IMR-90 (cell line): ENCODE measurements at regions not wholly inside any gene's neighbourhood (a gene's known extent, or its start where the extent isn't known, plus 50 kb on each side); places are given as distances from the start of the nearest gene placed in this dataset.

Experiments
- ATAC-seq: fragments of 200-7000 bp; cut with Tn5 transposase; 2 replicates; pipeline ENCODE4 v1.9.1; 2020; ENCODE audit warnings: low read depth, mild to moderate bottlenecking, moderate library complexity
- BruUV-seq: library from RNA; stranded (reverse); fragments of 400-500 nt; replicated peaks from 2 replicates; lab custom pipeline; 2021; lab: Mats Ljungman, UMichigan
- CTCF ChIA-PET: fragments of 300-600 bp; formaldehyde crosslinking; extraction: SDS; loops from one replicate; lab custom pipeline; 2021; ENCODE audit warnings: antibody characterized with exemption; lab: Yijun Ruan, JAX
- POLR2A ChIA-PET: fragments of 300-600 bp; sonication (Branson Sonifier 250); formaldehyde crosslinking; loops from one replicate; lab custom pipeline; 2022; ENCODE audit warnings: antibody characterized with exemption; ENCODE audit not compliant: unreplicated experiment; lab: Charles Lee
- DNase-seq: peaks from one replicate; pipeline ENCODE4 v3.0.0; 2013
- H2AFZ ChIP-seq: replicated peaks from 2 replicates; pipeline ENCODE3; 2013; ENCODE audit warnings: low read length, mild to moderate bottlenecking; ENCODE audit not compliant: poor library complexity
- H2AK5ac ChIP-seq: 2 replicates; pipeline ENCODE4 v1.6.1; 2013; ENCODE audit warnings: low read depth, low read length, inconsistent platforms
- H2AK9ac ChIP-seq: replicated peaks from 2 replicates; pipeline ENCODE3; 2013; ENCODE audit warnings: mild to moderate bottlenecking, low read depth, low read length, moderate library complexity; ENCODE audit not compliant: poor library complexity
- H2BK120ac ChIP-seq: 2 replicates; pipeline ENCODE4 v1.6.1; 2013; ENCODE audit warnings: low read depth, low read length, inconsistent platforms
- H2BK15ac ChIP-seq: 3 replicates; pipeline ENCODE4 v1.6.1; 2013; ENCODE audit warnings: low read depth, low read length, inconsistent platforms
- H2BK20ac ChIP-seq: 2 replicates; pipeline ENCODE4 v1.6.1; 2013; ENCODE audit warnings: low read depth, mild to moderate bottlenecking, inconsistent platforms, low read length, moderate library complexity
- H2BK5ac ChIP-seq: 2 replicates; pipeline ENCODE4 v1.6.1; 2013; ENCODE audit warnings: mild to moderate bottlenecking, low read depth, low read length, inconsistent platforms; ENCODE audit not compliant: poor library complexity, severe bottlenecking
- H3K14ac ChIP-seq: replicated peaks from 2 replicates; pipeline ENCODE4 v1.6.1; 2013; ENCODE audit warnings: low read depth, low read length, inconsistent platforms
- H3K18ac ChIP-seq: 2 replicates; pipeline ENCODE4 v1.6.1; 2013; ENCODE audit warnings: low read depth, low read length, control low read depth
- H3K23ac ChIP-seq: 2 replicates; pipeline ENCODE4 v1.6.1; 2013; ENCODE audit warnings: low read depth, low read length, inconsistent platforms
- H3K27ac ChIP-seq: 2 replicates; pipeline ENCODE4 v1.5.1; 2013; ENCODE audit warnings: mild to moderate bottlenecking, control low read depth, low read length; ENCODE audit not compliant: insufficient read depth
- H3K27me3 ChIP-seq: 2 replicates; pipeline ENCODE4 v1.6.1; 2013; ENCODE audit warnings: low read length; ENCODE audit not compliant: control insufficient read depth, insufficient read depth
- H3K36me3 ChIP-seq: 2 replicates; pipeline ENCODE4 v1.6.1; 2013; ENCODE audit warnings: low read length, mixed read lengths; ENCODE audit not compliant: control insufficient read depth, insufficient read depth
- H3K4ac ChIP-seq: 2 replicates; pipeline ENCODE4 v1.6.1; 2013; ENCODE audit warnings: low read depth, low read length, inconsistent platforms
- H3K4me1 ChIP-seq: 2 replicates; pipeline ENCODE4 v1.6.1; 2013; ENCODE audit warnings: low read length, mixed read lengths; ENCODE audit not compliant: control insufficient read depth, insufficient read depth
- H3K4me2 ChIP-seq: 2 replicates; pipeline ENCODE4 v1.6.1; 2013; ENCODE audit warnings: low read depth, mild to moderate bottlenecking, control low read depth, low read length, moderate library complexity
- H3K4me3 ChIP-seq: 2 replicates; pipeline ENCODE4 v1.5.1; 2013; ENCODE audit warnings: low read depth, mild to moderate bottlenecking, control low read depth, low read length, moderate library complexity; ENCODE audit not compliant: insufficient read depth
- H3K56ac ChIP-seq: 2 replicates; pipeline ENCODE4 v1.6.1; 2013; ENCODE audit warnings: low read length, inconsistent platforms; ENCODE audit not compliant: insufficient read depth; ENCODE audit errors: extremely low read depth
- H3K79me1 ChIP-seq, 2 experiments: 2 replicates each; pipeline ENCODE4 v1.6.1; 2013; ENCODE audit warnings: low read length in 2 of 2, inconsistent platforms in 1 of 2, low read depth in 1 of 2
- H3K9ac ChIP-seq: 2 replicates; pipeline ENCODE4 v1.6.1; 2013; ENCODE audit warnings: low read depth, low read length, control low read depth
- H3K9me1 ChIP-seq: 2 replicates; pipeline ENCODE4 v1.6.1; 2013; ENCODE audit warnings: low read length, inconsistent platforms; ENCODE audit not compliant: insufficient read depth
- H3K9me3 ChIP-seq: 2 replicates; pipeline ENCODE4 v1.6.1; 2013; ENCODE audit warnings: low read length; ENCODE audit not compliant: control insufficient read depth, insufficient read depth
- H4K20me1 ChIP-seq: 2 replicates; pipeline ENCODE4 v1.6.1; 2013; ENCODE audit warnings: low read length, inconsistent platforms; ENCODE audit not compliant: insufficient read depth
- H4K5ac ChIP-seq: 2 replicates; pipeline ENCODE4 v1.6.1; 2013; ENCODE audit warnings: mild to moderate bottlenecking, low read depth, low read length, control low read depth
- H4K8ac ChIP-seq, 2 experiments: 2 replicates each; pipeline ENCODE4 v1.6.1; 2013; ENCODE audit warnings: low read depth in 2 of 2, low read length in 2 of 2, control low read depth in 1 of 2, inconsistent platforms in 1 of 2
- H4K91ac ChIP-seq: 2 replicates; pipeline ENCODE4 v1.6.1; 2013; ENCODE audit warnings: low read depth, low read length, inconsistent platforms; ENCODE audit not compliant: insufficient read depth
- BHLHE40 ChIP-seq: fragments of 150-350 bp; IDR thresholded peaks from 2 replicates; pipeline ENCODE4 v1.6.1; 2016; ENCODE audit warnings: mild to moderate bottlenecking, low read depth, low read length
- CEBPB ChIP-seq: IDR thresholded peaks from 2 replicates; pipeline ENCODE4 v1.6.1; 2012; ENCODE audit warnings: low read depth, low read length, improper control_type of control experiment
- CHD1 ChIP-seq: IDR thresholded peaks from 2 replicates; pipeline ENCODE4 v1.6.1; 2012; ENCODE audit warnings: low read depth, low read length, improper control_type of control experiment
- ELK1 ChIP-seq: fragments of 150-350 bp; IDR thresholded peaks from 2 replicates; pipeline ENCODE4 v1.6.1; 2016; ENCODE audit warnings: low read depth, mild to moderate bottlenecking, low read length, moderate library complexity, borderline replicate concordance
- FOS ChIP-seq: fragments of 150-350 bp; IDR thresholded peaks from 2 replicates; pipeline ENCODE4 v1.6.1; 2016; ENCODE audit warnings: low read depth, low read length
- MAFK ChIP-seq: IDR thresholded peaks from 2 replicates; pipeline ENCODE4 v1.6.1; 2012; ENCODE audit warnings: low read depth, low read length, improper control_type of control experiment
- MAZ ChIP-seq: IDR thresholded peaks from 2 replicates; pipeline ENCODE4 v1.6.1; 2012; ENCODE audit warnings: low read depth, mild to moderate bottlenecking, low read length, improper control_type of control experiment, moderate library complexity, borderline replicate concordance
- MXI1 ChIP-seq: IDR thresholded peaks from 2 replicates; pipeline ENCODE4 v1.6.1; 2012; ENCODE audit warnings: low read depth, mild to moderate bottlenecking, low read length, moderate library complexity, borderline replicate concordance
- NFE2L2 ChIP-seq: fragments of 150-350 bp; IDR thresholded peaks from 2 replicates; pipeline ENCODE4 v1.6.1; 2016; ENCODE audit warnings: low read depth, mild to moderate bottlenecking, low read length
- POLR2A ChIP-seq: IDR thresholded peaks from 2 replicates; pipeline ENCODE4 v1.6.1; 2012; ENCODE audit warnings: mild to moderate bottlenecking, low read depth, low read length
- RAD21 ChIP-seq: IDR thresholded peaks from 2 replicates; pipeline ENCODE4 v1.6.1; 2012; ENCODE audit warnings: low read length, improper control_type of control experiment
- RCOR1 ChIP-seq: IDR thresholded peaks from 2 replicates; pipeline ENCODE4 v1.6.1; 2012; ENCODE audit warnings: mild to moderate bottlenecking, low read length, improper control_type of control experiment; ENCODE audit not compliant: insufficient replicate concordance
- RFX5 ChIP-seq: IDR thresholded peaks from 2 replicates; pipeline ENCODE4 v1.8.0; 2012; ENCODE audit warnings: low read depth, mild to moderate bottlenecking, low read length, moderate library complexity
- SMC3 ChIP-seq: fragments of 150-350 bp; IDR thresholded peaks from 2 replicates; pipeline ENCODE4 v1.6.1; 2016; ENCODE audit warnings: low read depth, mild to moderate bottlenecking, antibody characterized with exemption, low read length, moderate library complexity
- USF2 ChIP-seq: fragments of 150-350 bp; IDR thresholded peaks from 2 replicates; pipeline ENCODE4 v1.6.1; 2017; ENCODE audit warnings: mild to moderate bottlenecking, antibody characterized with exemption, low read length, low read depth
- WGBS, 2 experiments: methylation state at CpG; one replicate each; pipeline versions ENCODE4 v1.1.5 to v1.1.7; 2013; ENCODE audit warnings: missing lambda C conversion rate in 2 of 2; ENCODE audit not compliant: insufficient read length in 1 of 2; ENCODE audit errors: extremely low coverage in 2 of 2; 5-methylcytosine and 5-hydroxymethylcytosine counted together
- dilution Hi-C: fragments of 300-500 bp; cut with HindIII; formaldehyde crosslinking; loops from one replicate; pipeline ENCODE4 v1.14.3; 2018; ENCODE audit warnings: low sequenced_read_pairs; ENCODE audit not compliant: unreplicated experiment
- in situ Hi-C: fragments of 300-500 bp; cut with MboI; formaldehyde crosslinking; loops from 3 replicates; pipeline ENCODE4 v1.14.3; 2019; ENCODE audit warnings: low sequenced_read_pairs, inconsistent platforms, mixed read lengths
- intact Hi-C: fragments of 100-400 bp; cut with micrococcal nuclease; formaldehyde crosslinking; loops from 2 replicates; pipeline ENCODE4 v1.10.0; 2022
- TF ChIP-seq, protein P1 (sequence below): conservative IDR thresholded peaks from 2 replicates; pipeline ENCODE4 v1.5.1; 2012; ENCODE audit warnings: mild to moderate bottlenecking, low read depth, low read length, improper control_type of control experiment

DNA sequence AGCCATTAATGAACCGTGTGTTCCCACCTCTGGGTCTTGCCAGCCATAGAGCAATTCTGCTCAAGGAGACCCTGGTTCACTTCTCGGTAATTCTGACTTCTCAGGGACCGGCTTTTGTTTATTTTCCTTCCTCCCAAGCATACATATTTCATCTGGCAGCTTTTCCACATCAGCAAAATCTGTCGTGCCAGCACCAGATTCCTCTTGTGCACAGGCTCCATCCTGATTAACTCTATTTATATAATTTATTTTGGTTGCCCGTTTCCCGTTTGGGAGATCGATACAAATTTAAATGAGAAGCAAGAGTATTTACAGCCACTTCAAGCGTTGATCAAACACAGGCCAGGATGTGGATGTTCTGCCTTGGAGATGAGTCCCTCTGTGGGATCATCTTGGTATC, 161.9 kb upstream of the XYLT1 start:
- no peak overlapping the region for H3K18ac ChIP-seq
- H4K8ac ChIP-seq: no peak overlapping the region
- no peak overlapping the region for H4K5ac ChIP-seq
- H3K79me1 ChIP-seq: no peaks in the 10 kb centered on the region
- H2AK9ac ChIP-seq: no peak overlapping the region
- in situ Hi-C loops (no loop called here), dilution Hi-C loops (no loop called here), intact Hi-C loops (no loop called here)
- WGBS, 2 experiments: 23% methylated on average over 3 of the region's 8 CpGs; no CpG with 5 or more reads in 1 of the 2 experiments
- no peaks in the 10 kb centered on the region for H3K4me1 ChIP-seq
- no peaks in the 10 kb centered on the region for H3K9me1 ChIP-seq
- H4K20me1 ChIP-seq: no peaks in the 10 kb centered on the region
- no peak overlapping the region for H3K4me2 ChIP-seq
- DNase-seq (no peak), ATAC-seq (no peak)
- no peak overlapping the region for H2AK5ac ChIP-seq
- no peak overlapping the region for H3K27ac ChIP-seq
- H3K14ac ChIP-seq: no peak overlapping the region
- no peak overlapping the region for H2BK20ac ChIP-seq
- H2BK5ac ChIP-seq: no peak overlapping the region
- no peak overlapping the region for H3K9ac ChIP-seq
- no peaks in the 10 kb centered on the region for H3K9me3 ChIP-seq
- CTCF ChIA-PET: no interaction called here
- no peak overlapping the region for H2AFZ ChIP-seq
- no peak overlapping the region for H2BK120ac ChIP-seq
- no peak overlapping the region for H4K91ac ChIP-seq
- H3K4ac ChIP-seq: no peak overlapping the region
- H3K36me3 ChIP-seq: no peaks in the 10 kb centered on the region
- H3K23ac ChIP-seq: no peak overlapping the region
- H3K56ac ChIP-seq: no peak overlapping the region
- POLR2A ChIA-PET: no interaction called here
- no peak overlapping the region for H2BK15ac ChIP-seq
- TF ChIP-seq POLR2A (no peak), NFE2L2 (no peak), MAFK (no peak), CHD1 (no peak), MXI1 (no peak), ELK1 (no peak), MAZ (no peak), RAD21 (no peak), RCOR1 (no peak), FOS (no peak), SMC3 (no peak), RFX5 (no peak), USF2 (no peak), BHLHE40 (no peak), CEBPB (no peak)
- TF ChIP-seq, protein P1, sequence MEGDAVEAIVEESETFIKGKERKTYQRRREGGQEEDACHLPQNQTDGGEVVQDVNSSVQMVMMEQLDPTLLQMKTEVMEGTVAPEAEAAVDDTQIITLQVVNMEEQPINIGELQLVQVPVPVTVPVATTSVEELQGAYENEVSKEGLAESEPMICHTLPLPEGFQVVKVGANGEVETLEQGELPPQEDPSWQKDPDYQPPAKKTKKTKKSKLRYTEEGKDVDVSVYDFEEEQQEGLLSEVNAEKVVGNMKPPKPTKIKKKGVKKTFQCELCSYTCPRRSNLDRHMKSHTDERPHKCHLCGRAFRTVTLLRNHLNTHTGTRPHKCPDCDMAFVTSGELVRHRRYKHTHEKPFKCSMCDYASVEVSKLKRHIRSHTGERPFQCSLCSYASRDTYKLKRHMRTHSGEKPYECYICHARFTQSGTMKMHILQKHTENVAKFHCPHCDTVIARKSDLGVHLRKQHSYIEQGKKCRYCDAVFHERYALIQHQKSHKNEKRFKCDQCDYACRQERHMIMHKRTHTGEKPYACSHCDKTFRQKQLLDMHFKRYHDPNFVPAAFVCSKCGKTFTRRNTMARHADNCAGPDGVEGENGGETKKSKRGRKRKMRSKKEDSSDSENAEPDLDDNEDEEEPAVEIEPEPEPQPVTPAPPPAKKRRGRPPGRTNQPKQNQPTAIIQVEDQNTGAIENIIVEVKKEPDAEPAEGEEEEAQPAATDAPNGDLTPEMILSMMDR: no peak
- no peak overlapping the region for H3K4me3 ChIP-seq
- no TSS peak for BruUV-seq
- H3K27me3 ChIP-seq: no peaks in the 10 kb centered on the region
